A549 (cell line): ENCODE measurements at regions not wholly inside any gene's neighbourhood (a gene's known extent, or its start where the extent isn't known, plus 50 kb on each side); places are given as distances from the start of the nearest gene placed in this dataset.
A peak's percentile ranks its signal among the peaks of the same experiment; 100 is the strongest.

Experiments used
- ATAC-seq, 2 experiments: fragments of 200-7000 bp in 1 of 2; fragments of >200 bp in 1 of 2; cut with Nextera tagmentation in 1 of 2; cut with Tn5 transposase in 1 of 2; 3 replicates each; pipeline versions ENCODE4 v1.8.0 to v1.9.1; 2018 to 2020; ENCODE audit warnings: mild to moderate bottlenecking in 1 of 2, moderate library complexity in 1 of 2
- CTCF ChIA-PET: fragments of 300-600 bp; sonication (Branson Sonifier 250); formaldehyde crosslinking; extraction: SDS; loops from one replicate; lab custom pipeline; 2021; ENCODE audit warnings: antibody characterized with exemption, inconsistent platforms; lab: Yijun Ruan, JAX
- POLR2A ChIA-PET: fragments of 350-600 bp; formaldehyde crosslinking; extraction: SDS; loops from one replicate; lab custom pipeline; 2021; ENCODE audit warnings: antibody characterized with exemption, inconsistent platforms; lab: Yijun Ruan, JAX
- DNase-seq, 2 experiments: peaks; one replicate each; pipeline versions ENCODE4 v3.0.0 to v3.0.0-alpha.2; 2011 to 2016; ENCODE audit warnings: low read depth in 1 of 2, low spot score in 1 of 2
- FAIRE-seq: peaks from 2 replicates; lab custom pipeline; 2011; peaks lifted over from hg19 to GRCh38; lab: Jason Lieb, UNC
- H3K27ac ChIP-seq, 2 experiments: fragments of >200 bp; sonication (Bioruptor Twin); formaldehyde crosslinking; 3 replicates each; pipeline ENCODE4 v1.5.1; 2016 to 2017
- H3K4me1 ChIP-seq: fragments of >200 bp; sonication (Bioruptor Twin); formaldehyde crosslinking; 3 replicates; pipeline ENCODE4 v1.6.1; 2016
- H3K4me2 ChIP-seq: fragments of >200 bp; sonication (Bioruptor Twin); formaldehyde crosslinking; 3 replicates; pipeline ENCODE4 v1.6.1; 2016
- H3K4me3 ChIP-seq: fragments of >200 bp; sonication (Bioruptor Twin); formaldehyde crosslinking; 3 replicates; pipeline ENCODE4 v1.5.1; 2016
- H3K9me3 ChIP-seq: fragments of >200 bp; sonication (Bioruptor Twin); formaldehyde crosslinking; 3 replicates; pipeline ENCODE4 v1.6.1; 2016
- CBX2 ChIP-seq: fragments of 200-600 bp; sonication (generic); IDR thresholded peaks from 2 replicates; pipeline ENCODE4 v1.6.1; 2016; ENCODE audit warnings: low read depth, mild to moderate bottlenecking, borderline replicate concordance
- CHD4 ChIP-seq: fragments of 200-600 bp; sonication (generic); IDR thresholded peaks from 2 replicates; pipeline ENCODE4 v1.6.1; 2016; ENCODE audit warnings: antibody characterized with exemption, mild to moderate bottlenecking, borderline replicate concordance
- EHF ChIP-seq: fragments of 250-450 bp; sonication (Bioruptor Pico); IDR thresholded peaks from 2 replicates; pipeline ENCODE4 v1.5.0; 2020; ENCODE audit warnings: mild to moderate bottlenecking
- ESRRA ChIP-seq: fragments of 150-350 bp; IDR thresholded peaks from 2 replicates; pipeline ENCODE4 v1.6.1; 2014; ENCODE audit warnings: mild to moderate bottlenecking, low read length, borderline replicate concordance
- FOSB ChIP-seq: fragments of 250-450 bp; sonication (Bioruptor Pico); IDR thresholded peaks from 2 replicates; pipeline ENCODE4 v1.5.0; 2020; ENCODE audit warnings: mild to moderate bottlenecking, moderate library complexity
- FOSL2 ChIP-seq, 2 experiments: fragments of 450-650 bp in 1 of 2; fragments of >200 bp in 1 of 2; sonication (Bioruptor Twin) in 1 of 2; formaldehyde crosslinking; IDR thresholded peaks; 2 replicates each; pipeline versions ENCODE4 v1.5.0 to v1.6.1; 2016 to 2020; ENCODE audit warnings: mild to moderate bottlenecking in 1 of 2, moderate library complexity in 1 of 2
- HDAC2 ChIP-seq: fragments of 200-600 bp; sonication (generic); IDR thresholded peaks from 2 replicates; pipeline ENCODE4 v1.6.1; 2016
- HOXB5 ChIP-seq: fragments of 250-450 bp; sonication (Bioruptor Pico); IDR thresholded peaks from 2 replicates; pipeline ENCODE4 v1.5.0; 2020; ENCODE audit warnings: mild to moderate bottlenecking, moderate library complexity
- MAFK ChIP-seq: fragments of 450-650 bp; IDR thresholded peaks from 2 replicates; pipeline ENCODE4 v1.6.1; 2014; ENCODE audit not compliant: partially characterized antibody
- MAZ ChIP-seq: fragments of 150-350 bp; IDR thresholded peaks from 2 replicates; pipeline ENCODE4 v1.6.1; 2014; ENCODE audit warnings: antibody characterized with exemption, low read depth, low read length, borderline replicate concordance
- POLR2AphosphoS2 ChIP-seq: conservative IDR thresholded peaks from 2 replicates; pipeline ENCODE4 v1.6.1; 2012; ENCODE audit warnings: low read length, improper control_type of control experiment, inconsistent platforms
- RFX5 ChIP-seq: fragments of 450-650 bp; IDR thresholded peaks from 2 replicates; pipeline ENCODE4 v1.7.1; 2014; ENCODE audit warnings: antibody characterized with exemption, mild to moderate bottlenecking, moderate library complexity
- SMC3 ChIP-seq: fragments of >200 bp; sonication (Bioruptor Twin); formaldehyde crosslinking; IDR thresholded peaks from 3 replicates; pipeline ENCODE4 v1.6.1; 2018; ENCODE audit warnings: inconsistent platforms
- TP53 ChIP-seq: fragments of 250-450 bp; sonication (Bioruptor Pico); IDR thresholded peaks from 2 replicates; pipeline ENCODE4 v1.5.0; 2021; ENCODE audit warnings: mild to moderate bottlenecking, moderate library complexity
- ZFP36 ChIP-seq: fragments of 450-650 bp; IDR thresholded peaks from 2 replicates; pipeline ENCODE4 v1.6.1; 2014; ENCODE audit warnings: borderline replicate concordance; ENCODE audit not compliant: partially characterized antibody
- ZNF302 ChIP-seq: fragments of 250-450 bp; sonication (Bioruptor Pico); IDR thresholded peaks from 2 replicates; pipeline ENCODE4 v1.9.0; 2021; ENCODE audit warnings: inconsistent platforms, mild to moderate bottlenecking, moderate library complexity
- WGBS: methylation state at CpG from one replicate; pipeline ENCODE4 v1.1.6; 2017; ENCODE audit errors: missing lambda C conversion rate; 5-methylcytosine and 5-hydroxymethylcytosine counted together
- TF ChIP-seq, protein P1 (sequence below): IDR thresholded peaks from 2 replicates; pipeline ENCODE4 v1.6.1; 2012
- TF ChIP-seq, protein P2 (sequence below): IDR thresholded peaks from 2 replicates; pipeline ENCODE4 v1.6.1; 2012; ENCODE audit warnings: low read depth, borderline replicate concordance
- TF ChIP-seq, protein P3 (sequence below): fragments of 250-450 bp; sonication (Bioruptor Pico); IDR thresholded peaks from 2 replicates; pipeline ENCODE4 v1.5.0; 2020; ENCODE audit warnings: low read depth, mild to moderate bottlenecking, moderate library complexity
- TF ChIP-seq, protein P4 (sequence below): fragments of 200-600 bp; sonication (generic); IDR thresholded peaks from 2 replicates; pipeline ENCODE4 v1.6.1; 2016; ENCODE audit warnings: antibody characterized with exemption, mild to moderate bottlenecking, moderate library complexity

DNA sequence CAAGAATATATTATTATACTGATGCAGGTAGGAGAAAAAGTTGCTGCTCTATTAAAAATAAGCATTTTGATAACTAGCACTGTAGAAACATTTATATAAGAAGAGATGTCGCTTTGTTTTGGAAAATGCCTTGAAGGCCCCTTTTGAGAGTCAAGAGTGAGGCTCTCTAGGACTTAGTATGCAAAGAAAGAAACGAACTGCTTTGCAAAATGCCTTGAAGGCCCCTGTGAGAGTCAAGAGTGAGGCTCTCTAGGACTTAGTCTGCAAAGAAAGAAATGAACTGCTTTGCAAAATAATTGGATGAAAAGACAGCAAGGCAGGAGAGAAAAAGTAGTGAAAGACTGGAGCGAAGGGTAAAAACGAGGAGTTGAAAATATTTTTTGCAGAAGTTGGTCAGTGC, 65.9 kb downstream of the AVPR1A start:
- no peak overlapping the region for H3K27ac ChIP-seq
- WGBS = 51% methylated on average over 4 of the region's 4 CpGs
- CTCF ChIA-PET = interaction anchor here (0.5 to 1.1 kb wide), 2 partner anchors 16 to 731 kb away, joined by 3 to 6 read pairs; no protein-coding TSS in a partner anchor
- H3K4me3 ChIP-seq = no peak overlapping the region
- ATAC-seq (no peak), DNase-seq (no peak), FAIRE-seq (no peak)
- TF ChIP-seq ZFP36 (no peak), POLR2AphosphoS2 (no peak)
- H3K4me2 ChIP-seq = no peak overlapping the region
- H3K4me1 ChIP-seq = no peaks in the 10 kb centered on the region
- POLR2A ChIA-PET = no interaction called here
- no peaks in the 10 kb centered on the region for H3K9me3 ChIP-seq

DNA sequence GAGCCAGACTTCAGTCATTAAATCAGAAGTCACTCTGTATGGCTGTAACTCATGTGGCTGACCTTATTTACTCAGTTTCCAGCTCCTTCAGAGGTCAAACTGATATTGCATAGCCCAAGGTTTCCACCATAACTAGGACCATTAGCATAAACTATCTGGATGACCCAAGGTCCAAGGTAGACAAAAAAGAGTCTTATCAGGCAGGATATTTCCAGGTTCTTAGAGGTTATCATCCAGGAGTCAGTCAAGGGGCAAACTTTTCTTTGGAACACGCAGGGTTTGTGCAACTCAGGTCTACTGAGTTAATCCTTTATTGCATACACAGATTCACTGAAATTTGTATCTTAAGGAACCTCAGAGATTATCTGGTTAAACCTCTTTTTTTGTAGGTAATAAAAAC, 66.5 kb downstream of the AVPR1A start:
- WGBS = 55% methylated on average over 1 of the region's 1 CpG
- H3K4me3 ChIP-seq = no peak overlapping the region
- FAIRE-seq = no peak

DNA sequence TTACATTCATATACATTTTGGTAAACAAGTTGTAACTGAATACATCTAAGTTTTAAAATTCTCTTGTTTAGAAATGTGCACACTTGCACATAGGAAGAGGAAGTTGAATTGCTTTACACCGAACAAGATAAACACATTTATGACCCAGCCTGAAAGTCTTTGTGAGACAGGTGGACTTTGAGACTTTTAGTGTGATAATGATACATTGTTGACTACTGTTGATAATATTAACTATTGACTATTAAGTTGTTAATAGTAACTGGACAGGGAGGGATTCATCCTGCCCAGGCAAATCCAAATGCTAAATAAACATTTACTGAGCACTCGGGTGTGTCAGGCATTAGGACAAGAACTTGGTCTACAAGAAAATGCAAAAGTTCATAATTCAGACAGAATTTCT, 68.0 kb downstream of the AVPR1A start:
- DNase-seq (no peak), ATAC-seq (no peak)
- Histone ChIP-seq H3K4me3 (no peak overlapping the region), H3K27ac (no peak overlapping the region)
- TF ChIP-seq MAFK (no peak), HOXB5 (CRISPR knock-in tag) (no peak), MAZ (no peak), EHF (no peak), FOSL2 (IDR thresholded peaks at IDR 0.05) (no peak), FOSL2 (CRISPR knock-in tag; IDR thresholded peaks at IDR 0.05) (no peak), ZNF302 (CRISPR knock-in tag) (no peak), CHD4 (no peak), RFX5 (no peak), HDAC2 (no peak), ZFP36 (no peak)
- TF ChIP-seq, protein P1, sequence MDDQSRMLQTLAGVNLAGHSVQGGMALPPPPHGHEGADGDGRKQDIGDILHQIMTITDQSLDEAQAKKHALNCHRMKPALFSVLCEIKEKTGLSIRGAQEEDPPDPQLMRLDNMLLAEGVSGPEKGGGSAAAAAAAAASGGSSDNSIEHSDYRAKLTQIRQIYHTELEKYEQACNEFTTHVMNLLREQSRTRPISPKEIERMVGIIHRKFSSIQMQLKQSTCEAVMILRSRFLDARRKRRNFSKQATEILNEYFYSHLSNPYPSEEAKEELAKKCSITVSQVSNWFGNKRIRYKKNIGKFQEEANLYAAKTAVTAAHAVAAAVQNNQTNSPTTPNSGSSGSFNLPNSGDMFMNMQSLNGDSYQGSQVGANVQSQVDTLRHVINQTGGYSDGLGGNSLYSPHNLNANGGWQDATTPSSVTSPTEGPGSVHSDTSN = no peak
- TF ChIP-seq, protein P2, sequence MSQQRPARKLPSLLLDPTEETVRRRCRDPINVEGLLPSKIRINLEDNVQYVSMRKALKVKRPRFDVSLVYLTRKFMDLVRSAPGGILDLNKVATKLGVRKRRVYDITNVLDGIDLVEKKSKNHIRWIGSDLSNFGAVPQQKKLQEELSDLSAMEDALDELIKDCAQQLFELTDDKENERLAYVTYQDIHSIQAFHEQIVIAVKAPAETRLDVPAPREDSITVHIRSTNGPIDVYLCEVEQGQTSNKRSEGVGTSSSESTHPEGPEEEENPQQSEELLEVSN = no peak
- TF ChIP-seq, protein P3, sequence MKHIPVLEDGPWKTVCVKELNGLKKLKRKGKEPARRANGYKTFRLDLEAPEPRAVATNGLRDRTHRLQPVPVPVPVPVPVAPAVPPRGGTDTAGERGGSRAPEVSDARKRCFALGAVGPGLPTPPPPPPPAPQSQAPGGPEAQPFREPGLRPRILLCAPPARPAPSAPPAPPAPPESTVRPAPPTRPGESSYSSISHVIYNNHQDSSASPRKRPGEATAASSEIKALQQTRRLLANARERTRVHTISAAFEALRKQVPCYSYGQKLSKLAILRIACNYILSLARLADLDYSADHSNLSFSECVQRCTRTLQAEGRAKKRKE (CRISPR knock-in tag) = no peak
- TF ChIP-seq, protein P4, sequence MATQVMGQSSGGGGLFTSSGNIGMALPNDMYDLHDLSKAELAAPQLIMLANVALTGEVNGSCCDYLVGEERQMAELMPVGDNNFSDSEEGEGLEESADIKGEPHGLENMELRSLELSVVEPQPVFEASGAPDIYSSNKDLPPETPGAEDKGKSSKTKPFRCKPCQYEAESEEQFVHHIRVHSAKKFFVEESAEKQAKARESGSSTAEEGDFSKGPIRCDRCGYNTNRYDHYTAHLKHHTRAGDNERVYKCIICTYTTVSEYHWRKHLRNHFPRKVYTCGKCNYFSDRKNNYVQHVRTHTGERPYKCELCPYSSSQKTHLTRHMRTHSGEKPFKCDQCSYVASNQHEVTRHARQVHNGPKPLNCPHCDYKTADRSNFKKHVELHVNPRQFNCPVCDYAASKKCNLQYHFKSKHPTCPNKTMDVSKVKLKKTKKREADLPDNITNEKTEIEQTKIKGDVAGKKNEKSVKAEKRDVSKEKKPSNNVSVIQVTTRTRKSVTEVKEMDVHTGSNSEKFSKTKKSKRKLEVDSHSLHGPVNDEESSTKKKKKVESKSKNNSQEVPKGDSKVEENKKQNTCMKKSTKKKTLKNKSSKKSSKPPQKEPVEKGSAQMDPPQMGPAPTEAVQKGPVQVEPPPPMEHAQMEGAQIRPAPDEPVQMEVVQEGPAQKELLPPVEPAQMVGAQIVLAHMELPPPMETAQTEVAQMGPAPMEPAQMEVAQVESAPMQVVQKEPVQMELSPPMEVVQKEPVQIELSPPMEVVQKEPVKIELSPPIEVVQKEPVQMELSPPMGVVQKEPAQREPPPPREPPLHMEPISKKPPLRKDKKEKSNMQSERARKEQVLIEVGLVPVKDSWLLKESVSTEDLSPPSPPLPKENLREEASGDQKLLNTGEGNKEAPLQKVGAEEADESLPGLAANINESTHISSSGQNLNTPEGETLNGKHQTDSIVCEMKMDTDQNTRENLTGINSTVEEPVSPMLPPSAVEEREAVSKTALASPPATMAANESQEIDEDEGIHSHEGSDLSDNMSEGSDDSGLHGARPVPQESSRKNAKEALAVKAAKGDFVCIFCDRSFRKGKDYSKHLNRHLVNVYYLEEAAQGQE = no peak
- TF ChIP-seq, all 56 proteins: peak for 0
- Histone ChIP-seq H3K4me2 (no peak overlapping the region), H3K4me1 (no peaks in the 10 kb centered on the region), H3K9me3 (no peaks in the 10 kb centered on the region)
- ChIA-PET POLR2A (no interaction called here), CTCF (no interaction called here)
- WGBS = 19% methylated on average over 2 of the region's 2 CpGs
- FAIRE-seq = peak; percentile 59

More for the DNA sequence above, 66.5 kb downstream of the AVPR1A start:
- Histone ChIP-seq H3K9me3 (no peaks in the 10 kb centered on the region), H3K4me2 (no peak overlapping the region), H3K27ac (no peak overlapping the region), H3K4me1 (no peaks in the 10 kb centered on the region)
- CTCF ChIA-PET = no interaction called here
- TF ChIP-seq CBX2 (no peak), HDAC2 (no peak), ESRRA (no peak), TP53 (CRISPR knock-in tag) (no peak), FOSB (CRISPR knock-in tag) (no peak), SMC3 (no peak), MAFK (no peak)
- DNase-seq (no peak), ATAC-seq (no peak)
- POLR2A ChIA-PET = no interaction called here
